IPS-20b (cell line): ENCODE measurements at regions not wholly inside any gene's neighbourhood (a gene's known extent, or its start where the extent isn't known, plus 50 kb on each side); places are given as distances from the start of the nearest gene placed in this dataset.

Experiments
- H3K27ac ChIP-seq: one replicate; pipeline ENCODE4 v1.5.1; 2013; ENCODE audit warnings: low read length
- H3K27me3 ChIP-seq: 2 replicates; pipeline ENCODE4 v1.6.1; 2013; ENCODE audit warnings: mild to moderate bottlenecking, low read length, inconsistent platforms; ENCODE audit not compliant: insufficient read depth
- H3K36me3 ChIP-seq: 2 replicates; pipeline ENCODE4 v1.6.1; 2013; ENCODE audit warnings: low read depth, mild to moderate bottlenecking, inconsistent platforms, low read length, moderate library complexity; ENCODE audit not compliant: insufficient read depth
- H3K4me1 ChIP-seq: 2 replicates; pipeline ENCODE4 v1.6.1; 2013; ENCODE audit warnings: mild to moderate bottlenecking, control low read depth, inconsistent platforms, low read length, moderate library complexity; ENCODE audit not compliant: insufficient read depth
- H3K4me3 ChIP-seq: 2 replicates; pipeline ENCODE4 v1.5.1; 2013; ENCODE audit warnings: mild to moderate bottlenecking, low read length, inconsistent platforms
- H3K9ac ChIP-seq: 2 replicates; pipeline ENCODE4 v1.6.1; 2013; ENCODE audit warnings: low read depth, mild to moderate bottlenecking, inconsistent platforms, low read length, moderate library complexity
- H3K9me3 ChIP-seq: 2 replicates; pipeline ENCODE4 v1.6.1; 2013; ENCODE audit warnings: mild to moderate bottlenecking, low read depth, low read length, inconsistent platforms; ENCODE audit not compliant: insufficient read depth

DNA sequence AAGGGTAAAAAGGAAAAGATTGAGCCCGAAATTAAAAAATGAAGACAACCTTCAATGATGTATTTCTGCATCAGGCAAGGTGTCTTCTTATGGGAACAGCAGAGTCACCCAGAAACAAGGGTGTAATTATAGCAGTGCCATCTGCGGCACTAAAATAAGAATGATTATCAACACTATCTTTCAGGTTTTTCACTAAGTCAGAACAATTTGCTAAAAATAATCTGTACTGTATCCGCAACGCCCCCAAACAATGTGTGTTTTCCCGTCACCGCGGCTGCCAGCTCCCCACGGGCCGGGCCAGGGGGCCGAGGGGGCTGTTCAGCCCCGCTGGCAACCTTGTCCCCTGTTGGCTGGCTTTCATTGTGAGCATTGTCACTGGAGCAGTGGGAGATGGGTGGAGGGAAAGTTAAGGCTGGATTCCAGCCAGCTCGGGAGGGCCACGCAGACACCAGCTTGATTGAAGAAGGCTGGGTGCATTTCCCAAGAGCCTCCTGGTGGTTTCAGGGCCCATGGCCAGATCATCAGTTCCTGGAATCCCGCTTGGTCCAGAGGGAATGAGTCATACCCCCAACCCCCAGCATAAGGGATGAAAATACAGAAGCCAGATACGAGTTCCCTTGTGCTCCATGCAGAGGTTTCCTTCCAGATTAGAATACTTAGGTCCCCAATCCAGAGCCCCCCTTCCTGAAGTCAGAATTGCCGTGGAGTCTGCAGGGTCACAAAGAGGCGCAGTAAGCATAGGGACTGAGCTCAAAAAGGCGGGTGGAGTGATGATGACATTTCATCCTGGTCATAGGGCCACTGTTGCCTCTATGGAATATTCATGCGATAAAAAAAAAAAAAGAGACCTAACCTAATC, 90.2 kb upstream of the KLF13 start:
- no peaks in the 10 kb centered on the region for H3K4me1 ChIP-seq
- H3K9ac ChIP-seq: no peak overlapping the region
- H3K27ac ChIP-seq: no peak overlapping the region
- H3K36me3 ChIP-seq: no peaks in the 10 kb centered on the region
- H3K4me3 ChIP-seq: no peak overlapping the region
- H3K27me3 ChIP-seq: no peaks in the 10 kb centered on the region
- no peaks in the 10 kb centered on the region for H3K9me3 ChIP-seq

DNA sequence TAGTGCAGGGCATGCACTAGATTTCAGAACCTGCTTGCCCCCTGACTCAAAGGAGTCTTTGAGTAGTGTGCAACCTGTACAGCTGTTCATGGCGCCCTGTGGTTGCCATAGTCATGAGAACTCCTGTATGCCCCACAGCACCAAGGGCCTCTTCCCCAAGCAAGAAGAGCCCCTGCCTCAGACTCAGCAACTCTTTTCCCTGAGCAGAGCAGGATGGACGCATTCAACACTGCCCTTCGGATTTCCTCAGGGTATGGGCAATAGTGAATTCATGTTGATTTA, 89.7 kb upstream of the KLF13 start:
- H3K4me3 ChIP-seq: no peak overlapping the region
- no peak overlapping the region for H3K27ac ChIP-seq
- H3K9ac ChIP-seq: no peak overlapping the region
- no peaks in the 10 kb centered on the region for H3K36me3 ChIP-seq
- H3K4me1 ChIP-seq: no peaks in the 10 kb centered on the region
- no peaks in the 10 kb centered on the region for H3K9me3 ChIP-seq
- H3K27me3 ChIP-seq: no peaks in the 10 kb centered on the region

DNA sequence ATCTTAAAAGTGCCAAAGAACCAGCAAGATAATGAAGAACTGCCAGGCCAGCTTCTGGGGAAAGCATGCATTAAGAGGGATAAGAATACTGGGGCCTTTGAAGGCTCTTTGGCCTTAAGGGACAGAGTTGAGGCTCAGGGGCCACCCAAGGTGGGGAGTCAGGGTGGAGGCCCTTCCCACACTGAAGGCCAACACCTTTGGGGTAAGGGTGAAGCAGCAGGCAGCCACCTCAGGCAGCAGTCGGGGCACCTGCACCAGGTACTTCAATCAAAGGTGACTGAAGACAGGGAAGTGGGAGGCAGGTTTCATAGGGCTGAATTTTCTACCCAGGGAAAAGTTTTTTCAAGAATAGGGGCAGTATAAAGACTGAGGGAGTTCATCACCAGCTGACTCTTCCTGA, 87.7 kb upstream of the KLF13 start:
- no peaks in the 10 kb centered on the region for H3K9me3 ChIP-seq
- H3K27ac ChIP-seq: no peak overlapping the region
- no peaks in the 10 kb centered on the region for H3K27me3 ChIP-seq
- no peaks in the 10 kb centered on the region for H3K4me1 ChIP-seq
- H3K36me3 ChIP-seq: no peaks in the 10 kb centered on the region
- no peak overlapping the region for H3K9ac ChIP-seq
- no peak overlapping the region for H3K4me3 ChIP-seq

DNA sequence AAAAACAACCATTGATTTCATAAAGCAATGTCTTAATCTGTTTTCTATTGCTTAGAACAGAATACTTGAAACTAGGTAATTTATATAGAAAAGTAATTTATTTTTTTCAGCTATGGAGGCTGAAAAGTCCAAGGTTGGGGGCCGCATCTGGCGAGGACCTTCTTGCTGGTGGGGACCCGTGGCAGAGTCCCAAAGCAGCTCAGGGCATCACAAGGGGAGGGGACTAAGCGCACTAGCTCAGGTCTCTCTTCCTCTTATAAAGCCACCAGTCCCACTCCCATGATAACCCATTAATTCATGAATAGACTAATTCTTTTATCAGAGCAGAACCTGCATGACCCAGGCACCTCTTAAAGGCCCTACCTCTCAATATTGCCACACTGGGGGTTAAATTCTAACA, 87.2 kb upstream of the KLF13 start:
- Histone ChIP-seq H3K36me3 (no peaks in the 10 kb centered on the region), H3K4me3 (no peak overlapping the region), H3K4me1 (no peaks in the 10 kb centered on the region), H3K9me3 (no peaks in the 10 kb centered on the region), H3K27me3 (no peaks in the 10 kb centered on the region), H3K27ac (no peak overlapping the region), H3K9ac (no peak overlapping the region)

DNA sequence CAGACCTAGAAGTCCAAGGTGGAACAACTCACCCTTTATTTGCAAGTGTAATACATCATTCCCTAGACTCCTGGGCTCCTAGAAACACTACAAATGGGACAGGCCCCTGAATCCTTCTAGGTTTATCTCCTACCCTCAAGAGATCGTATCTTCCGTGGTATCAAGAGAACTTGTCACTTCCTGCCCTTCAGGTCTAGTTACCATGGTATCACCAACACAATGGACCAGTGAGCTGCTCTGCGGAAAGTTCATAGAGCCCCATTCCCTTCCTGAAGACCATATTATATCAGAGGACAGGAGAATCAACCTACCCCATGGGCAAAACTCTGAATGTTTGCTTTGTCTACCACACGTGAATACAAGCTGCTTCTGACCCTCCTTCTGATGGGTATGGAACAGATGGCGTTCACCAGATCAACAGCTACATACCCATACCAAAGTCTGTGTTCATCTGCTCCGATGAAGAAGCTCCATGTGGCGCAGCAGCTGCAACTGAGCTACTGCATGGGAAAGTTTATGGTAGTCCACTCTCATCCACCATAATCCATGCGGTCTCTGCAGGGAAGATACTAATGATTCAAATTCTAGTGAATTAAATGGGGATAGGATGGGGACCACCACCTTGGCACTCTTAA, 84.6 kb upstream of the KLF13 start:
- H3K27ac ChIP-seq: no peak overlapping the region
- no peaks in the 10 kb centered on the region for H3K4me1 ChIP-seq
- H3K9ac ChIP-seq: no peak overlapping the region
- H3K4me3 ChIP-seq: no peak overlapping the region
- no peaks in the 10 kb centered on the region for H3K27me3 ChIP-seq
- H3K9me3 ChIP-seq: no peaks in the 10 kb centered on the region
- H3K36me3 ChIP-seq: no peaks in the 10 kb centered on the region

DNA sequence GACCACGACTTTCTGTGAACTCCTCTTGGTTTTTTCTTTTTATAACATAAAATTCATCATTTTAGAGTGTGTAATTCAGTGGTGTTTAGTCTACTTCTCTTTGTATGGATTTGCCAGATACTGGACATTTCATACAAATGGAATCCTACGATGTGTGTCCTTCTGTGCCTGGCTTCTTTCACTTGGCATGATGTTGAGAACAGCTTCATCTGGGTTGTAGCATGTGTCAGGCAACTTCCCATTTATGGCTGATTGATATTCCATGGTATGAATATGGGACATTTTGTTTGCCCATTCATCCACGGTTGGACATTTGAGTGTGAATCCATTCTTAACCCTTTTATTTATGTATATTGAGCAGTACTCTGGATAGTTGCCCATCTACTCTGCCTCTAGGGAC, 82.7 kb upstream of the KLF13 start:
- no peak overlapping the region for H3K27ac ChIP-seq
- H3K9me3 ChIP-seq: no peaks in the 10 kb centered on the region
- H3K9ac ChIP-seq: no peak overlapping the region
- no peaks in the 10 kb centered on the region for H3K36me3 ChIP-seq
- no peak overlapping the region for H3K4me3 ChIP-seq
- no peaks in the 10 kb centered on the region for H3K27me3 ChIP-seq
- no peaks in the 10 kb centered on the region for H3K4me1 ChIP-seq

DNA sequence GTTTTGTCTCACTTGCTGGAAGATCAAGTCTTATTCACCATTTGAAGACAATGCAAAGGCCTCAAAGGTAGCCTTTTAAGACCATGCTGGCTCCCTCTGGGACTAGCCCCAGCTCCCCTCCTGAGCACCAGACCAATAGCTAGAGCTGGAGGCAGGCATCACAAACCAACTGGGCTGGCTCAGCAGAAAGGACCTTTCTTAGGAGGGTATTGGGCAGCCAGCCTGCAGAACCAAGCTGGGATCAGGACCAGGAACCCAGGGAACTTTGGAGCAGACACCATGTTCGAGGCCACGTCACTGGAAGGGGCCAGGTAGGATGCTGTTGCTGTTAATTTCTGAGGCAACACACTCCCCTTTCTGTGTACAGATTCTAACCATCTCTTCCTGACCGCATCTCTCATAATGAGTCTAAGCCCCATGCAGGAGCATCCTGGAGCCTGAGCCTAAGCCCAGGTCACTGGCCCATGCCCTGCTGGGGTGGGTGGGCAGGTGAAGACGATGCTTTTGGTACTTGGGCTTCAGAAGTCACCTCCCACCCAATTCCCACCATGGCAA, 81.4 kb upstream of the KLF13 start:
- Histone ChIP-seq H3K27ac (no peak overlapping the region), H3K36me3 (no peaks in the 10 kb centered on the region), H3K9me3 (no peaks in the 10 kb centered on the region), H3K4me1 (no peaks in the 10 kb centered on the region), H3K4me3 (no peak overlapping the region), H3K27me3 (no peaks in the 10 kb centered on the region), H3K9ac (no peak overlapping the region)

DNA sequence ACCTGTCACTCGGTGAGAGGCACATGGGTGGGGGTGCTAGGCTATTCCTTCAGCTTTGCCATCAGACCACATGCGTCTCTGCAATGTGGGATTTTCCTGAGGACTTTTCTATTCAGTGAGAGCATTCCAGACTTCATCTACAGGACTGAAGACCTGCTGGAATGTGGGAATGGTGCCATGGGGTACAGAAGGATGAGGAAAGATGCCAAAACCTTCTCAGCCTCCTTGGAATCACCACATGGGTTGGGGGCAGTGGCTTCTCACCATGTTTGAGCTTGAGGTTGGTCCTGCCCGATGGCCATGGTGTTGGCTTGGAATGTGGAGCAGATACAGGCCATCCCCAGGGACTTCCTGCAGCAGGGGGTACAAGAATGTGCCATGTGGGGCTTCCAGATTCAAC, 80.9 kb upstream of the KLF13 start:
- H3K27me3 ChIP-seq: no peaks in the 10 kb centered on the region
- H3K4me3 ChIP-seq: no peak overlapping the region
- H3K9ac ChIP-seq: no peak overlapping the region
- H3K9me3 ChIP-seq: no peaks in the 10 kb centered on the region
- no peak overlapping the region for H3K27ac ChIP-seq
- no peaks in the 10 kb centered on the region for H3K36me3 ChIP-seq
- no peaks in the 10 kb centered on the region for H3K4me1 ChIP-seq

DNA sequence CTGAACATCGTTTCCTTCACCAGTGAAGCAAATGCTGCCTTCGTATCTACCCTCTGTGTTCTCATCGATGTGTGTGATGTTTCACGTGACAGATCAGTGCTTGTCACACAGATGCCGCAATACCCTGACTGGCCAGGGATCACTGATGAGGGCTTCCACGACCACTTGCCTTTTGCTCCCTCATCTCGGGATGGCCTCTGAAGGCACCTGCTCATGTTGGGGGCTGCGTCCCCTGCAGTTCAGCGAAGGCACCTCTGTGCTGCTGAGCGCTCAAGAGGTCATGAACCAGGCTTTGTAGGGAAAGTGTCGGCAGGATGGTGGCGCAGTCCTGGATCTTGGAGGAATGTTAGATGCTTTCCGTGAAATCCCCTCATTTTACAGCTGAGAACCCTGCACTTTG, 79.2 kb upstream of the KLF13 start:
- no peaks in the 10 kb centered on the region for H3K4me1 ChIP-seq
- no peaks in the 10 kb centered on the region for H3K27me3 ChIP-seq
- no peaks in the 10 kb centered on the region for H3K36me3 ChIP-seq
- no peak overlapping the region for H3K27ac ChIP-seq
- H3K9ac ChIP-seq: no peak overlapping the region
- no peak overlapping the region for H3K4me3 ChIP-seq
- no peaks in the 10 kb centered on the region for H3K9me3 ChIP-seq

DNA sequence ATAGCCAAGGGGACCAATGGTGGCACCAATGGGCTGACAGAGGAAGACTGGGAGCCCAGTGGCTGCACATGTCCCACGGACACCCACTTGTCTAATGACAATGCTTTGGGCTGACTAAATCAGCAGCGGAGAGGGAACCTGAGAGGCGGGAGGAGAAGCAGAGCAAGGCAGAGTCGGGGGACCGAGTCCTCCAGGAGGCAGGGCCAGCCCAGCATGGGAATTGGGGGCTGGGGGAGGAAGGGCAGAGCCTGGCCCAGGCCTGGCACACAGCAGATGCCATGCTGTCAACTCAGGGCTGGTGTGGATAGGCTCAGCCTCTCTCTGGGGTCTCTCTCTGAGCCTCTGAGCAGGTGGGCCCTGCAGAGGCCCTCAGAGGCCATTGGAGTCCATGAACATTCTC, 78.4 kb upstream of the KLF13 start:
- H3K9ac ChIP-seq: no peak overlapping the region
- H3K4me3 ChIP-seq: no peak overlapping the region
- no peaks in the 10 kb centered on the region for H3K36me3 ChIP-seq
- no peaks in the 10 kb centered on the region for H3K27me3 ChIP-seq
- no peak overlapping the region for H3K27ac ChIP-seq
- H3K4me1 ChIP-seq: no peaks in the 10 kb centered on the region
- H3K9me3 ChIP-seq: no peaks in the 10 kb centered on the region

DNA sequence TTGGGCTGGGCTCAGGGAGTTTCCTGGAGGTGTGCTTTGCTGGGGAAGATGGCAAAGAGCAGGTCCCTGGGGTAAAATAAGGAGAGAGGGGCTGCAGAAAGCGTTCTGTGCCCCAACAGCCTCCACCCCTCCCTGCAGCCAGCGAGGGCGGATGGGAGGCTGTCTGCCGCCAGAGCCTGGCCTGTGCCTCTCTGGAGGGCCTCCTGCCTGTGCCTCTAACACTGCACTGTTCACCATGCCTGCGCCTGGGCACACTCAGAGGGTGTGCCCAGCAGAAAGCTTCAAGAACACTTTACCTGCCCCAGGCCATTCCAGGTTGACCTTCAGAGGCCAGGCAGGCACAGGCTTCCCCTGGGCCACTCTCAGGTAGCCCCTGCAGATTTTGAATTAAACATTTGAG, 77.7 kb upstream of the KLF13 start:
- Histone ChIP-seq H3K4me3 (no peak overlapping the region), H3K4me1 (no peaks in the 10 kb centered on the region), H3K27me3 (no peaks in the 10 kb centered on the region), H3K9ac (no peak overlapping the region), H3K36me3 (no peaks in the 10 kb centered on the region), H3K27ac (no peak overlapping the region), H3K9me3 (no peaks in the 10 kb centered on the region)

DNA sequence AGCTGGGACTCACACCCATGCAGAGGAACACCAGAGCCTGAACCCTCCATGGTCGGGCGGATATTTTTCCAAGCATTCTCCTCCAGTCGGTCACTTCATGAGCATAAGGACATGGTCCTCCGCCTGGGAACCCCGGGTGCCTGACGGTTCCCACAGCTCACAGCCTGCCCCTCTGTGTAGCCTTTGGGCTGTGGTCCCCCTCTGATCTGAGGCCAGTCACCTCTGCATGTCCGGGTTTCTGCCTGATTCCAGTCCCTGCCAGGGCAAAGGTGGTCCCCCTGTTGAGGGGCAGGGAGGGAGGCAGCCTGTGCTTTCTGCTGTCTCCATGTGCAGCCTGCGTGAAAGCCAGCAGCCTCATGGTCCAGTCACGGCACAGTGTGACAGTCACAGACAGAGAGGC, 76.6 kb upstream of the KLF13 start:
- no peak overlapping the region for H3K4me3 ChIP-seq
- no peaks in the 10 kb centered on the region for H3K9me3 ChIP-seq
- H3K4me1 ChIP-seq: no peaks in the 10 kb centered on the region
- no peak overlapping the region for H3K9ac ChIP-seq
- H3K27ac ChIP-seq: no peak overlapping the region
- H3K27me3 ChIP-seq: no peaks in the 10 kb centered on the region
- no peaks in the 10 kb centered on the region for H3K36me3 ChIP-seq
